ENCODE measurements at regions not wholly inside any gene's neighbourhood (a gene's known extent, or its start where the extent isn't known, plus 50 kb on each side); places are given as distances from the start of the nearest gene placed in this dataset.
"Not testable (repeated sequence)": the region's sequence is repeated elsewhere in the genome, so short reads cannot be mapped to it uniquely, and the experiment has no call there.

DNA sequence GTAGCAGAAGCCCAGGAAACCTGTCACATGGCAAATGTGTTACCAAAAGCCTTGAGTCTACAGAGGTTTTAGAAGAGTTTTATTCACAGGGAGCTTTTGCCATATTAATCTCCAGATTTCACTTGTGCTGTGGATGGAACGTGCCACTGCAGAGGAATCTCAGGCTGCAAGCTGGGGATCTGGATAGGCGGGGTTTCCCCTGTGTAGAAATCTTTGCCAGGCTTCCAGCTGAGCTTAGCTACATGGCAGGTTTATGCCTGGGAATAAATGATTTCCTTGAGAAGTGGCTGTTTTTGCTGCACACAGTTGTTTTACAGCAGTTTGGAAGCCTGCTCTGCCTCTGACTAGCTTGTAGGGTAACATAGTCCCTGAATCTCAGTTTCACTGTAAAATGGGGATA is 224.6 kb upstream of the PLPPR1 start:
- DNase-seq (no peak), ATAC-seq (ENCODE audit: low FRiP score) (no peak)
- no peaks in the 10 kb centered on the region for H3K27me3 ChIP-seq (ENCODE audit: control insufficient read depth in 1 of 2, insufficient read depth in 2 of 2, low read length in 1 of 2)
- 42 to 44% methylated on average over 2 of the region's 2 CpGs for WGBS, 2 donors
- intact Hi-C loops (cut with DNase I), result no loop called here
- no peaks in the 10 kb centered on the region for H3K36me3 ChIP-seq (ENCODE audit: control insufficient read depth in 1 of 2, insufficient read depth in 2 of 2, low read length in 1 of 2)
- H3K27ac ChIP-seq (ENCODE audit: low read depth in 1 of 2, low read length in 2 of 2), result no peak overlapping the region
- no peaks in the 10 kb centered on the region for H3K9me3 ChIP-seq (ENCODE audit: control insufficient read depth, low read length)
- no peaks in the 10 kb centered on the region for H3K4me1 ChIP-seq (ENCODE audit: control insufficient read depth in 1 of 2, insufficient read depth in 2 of 2, low read length in 2 of 2)
- no peak overlapping the region for H3K4me3 ChIP-seq (ENCODE audit: low read length in 2 of 2)

DNA sequence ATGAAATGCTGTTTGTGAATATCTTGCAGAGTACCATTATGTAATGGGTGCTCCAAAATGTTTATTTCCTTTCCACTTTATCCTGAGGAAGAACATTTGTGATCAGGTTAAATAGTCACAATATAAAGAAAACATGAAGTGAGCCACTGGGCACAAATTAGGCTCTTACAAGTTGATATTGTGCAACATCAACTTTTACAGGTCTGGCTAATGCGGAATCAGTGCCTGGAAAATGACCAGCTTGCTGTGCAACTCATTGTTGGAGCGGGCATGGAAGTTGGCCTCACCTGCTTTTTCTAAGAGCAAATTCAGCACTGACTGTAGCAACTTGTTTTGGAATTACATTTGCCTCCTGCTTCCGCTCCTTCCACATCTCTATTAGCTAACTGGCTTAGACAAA is 216.9 kb upstream of the PLPPR1 start:
- Histone ChIP-seq H3K27me3 (ENCODE audit: control insufficient read depth in 1 of 2, insufficient read depth in 2 of 2, low read length in 1 of 2) (peaks cover 0 to 2% of the 10 kb centered on the region in 2 donors), H3K4me1 (ENCODE audit: control insufficient read depth in 1 of 2, insufficient read depth in 2 of 2, low read length in 2 of 2) (no peaks in the 10 kb centered on the region), H3K9me3 (ENCODE audit: control insufficient read depth, low read length) (no peaks in the 10 kb centered on the region), H3K4me3 (ENCODE audit: low read length in 2 of 2) (no peak overlapping the region), H3K27ac (ENCODE audit: low read depth in 1 of 2, low read length in 2 of 2) (no peak overlapping the region), H3K36me3 (ENCODE audit: control insufficient read depth in 1 of 2, insufficient read depth in 2 of 2, low read length in 1 of 2) (no peaks in the 10 kb centered on the region)
- no peak for DNase-seq
- intact Hi-C loops (cut with DNase I), result no loop called here
- 82 to 91% methylated on average over 3 of the region's 3 CpGs for WGBS, 2 donors
- no peak for ATAC-seq (ENCODE audit: low FRiP score)

DNA sequence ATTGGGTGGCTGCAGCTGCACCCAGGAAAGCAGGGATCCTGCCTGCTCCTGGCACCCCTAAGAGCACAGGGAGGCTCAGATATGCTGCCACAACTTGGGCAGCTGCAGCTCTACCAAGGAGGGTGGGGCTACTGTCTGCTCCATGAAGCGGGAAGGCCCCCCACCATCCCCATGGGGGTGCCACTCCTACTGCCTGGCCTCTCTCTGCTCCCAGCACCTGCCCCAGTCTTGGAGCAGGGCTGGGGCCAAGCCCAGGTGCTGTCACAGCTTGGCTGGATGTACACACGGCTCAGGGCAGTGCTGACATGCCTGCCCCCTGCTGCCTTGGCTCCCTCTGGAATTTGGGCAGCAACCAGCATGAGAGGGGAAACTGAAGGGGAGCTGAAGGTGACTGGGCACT is 214.7 kb upstream of the PLPPR1 start:
- Histone ChIP-seq H3K27ac (ENCODE audit: low read depth in 1 of 2, low read length in 2 of 2) (no peak overlapping the region), H3K4me3 (ENCODE audit: low read length in 2 of 2) (no peak overlapping the region), H3K4me1 (ENCODE audit: control insufficient read depth in 1 of 2, insufficient read depth in 2 of 2, low read length in 2 of 2) (no peaks in the 10 kb centered on the region), H3K27me3 (ENCODE audit: control insufficient read depth in 1 of 2, insufficient read depth in 2 of 2, low read length in 1 of 2) (peaks cover 0 to 2% of the 10 kb centered on the region in 2 donors), H3K36me3 (ENCODE audit: control insufficient read depth in 1 of 2, insufficient read depth in 2 of 2, low read length in 1 of 2) (no peaks in the 10 kb centered on the region), H3K9me3 (ENCODE audit: control insufficient read depth, low read length) (no peaks in the 10 kb centered on the region)
- DNase-seq, result no peak
- intact Hi-C loops (cut with DNase I), result no loop called here
- WGBS, 2 donors, result 60 to 70% methylated on average over 2 of the region's 2 CpGs
- peak; percentile 60 for ATAC-seq (ENCODE audit: low FRiP score)

DNA sequence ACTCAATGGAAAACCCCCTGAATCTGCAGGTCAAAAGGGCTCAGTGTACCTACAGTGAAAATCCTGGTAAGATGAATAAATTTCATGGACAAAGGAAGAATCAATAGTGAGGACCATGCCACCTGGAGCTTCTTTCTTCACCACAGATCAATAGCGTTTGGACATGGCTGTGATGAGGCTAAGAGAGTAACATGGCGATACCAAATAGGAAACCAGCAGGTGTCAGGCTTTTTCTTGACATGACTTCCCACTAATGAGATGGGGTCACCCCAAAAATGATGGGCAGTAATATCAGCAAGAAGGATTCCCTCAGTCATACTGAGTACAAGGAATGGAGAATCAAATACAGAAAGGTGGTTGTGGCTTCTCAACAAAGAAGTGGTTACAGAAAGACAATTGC is 208.5 kb upstream of the PLPPR1 start:
- Histone ChIP-seq H3K27me3 (ENCODE audit: control insufficient read depth in 1 of 2, insufficient read depth in 2 of 2, low read length in 1 of 2) (no peaks in the 10 kb centered on the region), H3K4me1 (ENCODE audit: control insufficient read depth in 1 of 2, insufficient read depth in 2 of 2, low read length in 2 of 2) (no peaks in the 10 kb centered on the region), H3K27ac (ENCODE audit: low read depth in 1 of 2, low read length in 2 of 2) (no peak overlapping the region), H3K4me3 (ENCODE audit: low read length in 2 of 2) (no peak overlapping the region), H3K9me3 (ENCODE audit: control insufficient read depth, low read length) (no peaks in the 10 kb centered on the region), H3K36me3 (ENCODE audit: control insufficient read depth in 1 of 2, insufficient read depth in 2 of 2, low read length in 1 of 2) (no peaks in the 10 kb centered on the region)
- ATAC-seq (ENCODE audit: low FRiP score), result no peak
- WGBS, 2 donors, result 79 to 86% methylated on average over 2 of the region's 2 CpGs
- intact Hi-C loops (cut with DNase I), result no loop called here
- DNase-seq, result no peak

DNA sequence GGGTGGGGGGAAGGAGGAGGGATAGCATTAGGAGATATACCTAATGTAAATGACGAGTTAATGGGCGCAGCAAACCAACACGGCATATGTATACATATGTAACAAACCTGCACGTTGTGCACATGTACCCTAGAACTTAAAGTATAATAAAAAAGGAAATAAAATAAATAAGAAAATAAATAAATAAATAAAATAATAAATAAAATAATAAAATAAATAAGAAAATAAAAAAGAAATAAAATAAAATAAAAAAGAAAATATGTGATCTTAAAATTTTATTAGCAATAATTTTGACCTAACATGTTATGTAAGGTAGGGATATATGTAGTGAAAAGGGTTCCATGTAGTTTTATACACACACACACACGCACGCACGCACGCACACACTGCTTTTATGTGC is 195.5 kb upstream of the PLPPR1 start:
- ATAC-seq (ENCODE audit: low FRiP score); H3K27me3 ChIP-seq (ENCODE audit: control insufficient read depth in 1 of 2, insufficient read depth in 2 of 2, low read length in 1 of 2); intact Hi-C loops (cut with DNase I); H3K9me3 ChIP-seq (ENCODE audit: control insufficient read depth, low read length); H3K27ac ChIP-seq (ENCODE audit: low read depth in 1 of 2, low read length in 2 of 2); DNase-seq; H3K4me1 ChIP-seq (ENCODE audit: control insufficient read depth in 1 of 2, insufficient read depth in 2 of 2, low read length in 2 of 2); H3K4me3 ChIP-seq (ENCODE audit: low read length in 2 of 2); H3K36me3 ChIP-seq (ENCODE audit: control insufficient read depth in 1 of 2, insufficient read depth in 2 of 2, low read length in 1 of 2): not testable (repeated sequence)
- 87 to 90% methylated on average over 8 of the region's 8 CpGs for WGBS, 2 donors

DNA sequence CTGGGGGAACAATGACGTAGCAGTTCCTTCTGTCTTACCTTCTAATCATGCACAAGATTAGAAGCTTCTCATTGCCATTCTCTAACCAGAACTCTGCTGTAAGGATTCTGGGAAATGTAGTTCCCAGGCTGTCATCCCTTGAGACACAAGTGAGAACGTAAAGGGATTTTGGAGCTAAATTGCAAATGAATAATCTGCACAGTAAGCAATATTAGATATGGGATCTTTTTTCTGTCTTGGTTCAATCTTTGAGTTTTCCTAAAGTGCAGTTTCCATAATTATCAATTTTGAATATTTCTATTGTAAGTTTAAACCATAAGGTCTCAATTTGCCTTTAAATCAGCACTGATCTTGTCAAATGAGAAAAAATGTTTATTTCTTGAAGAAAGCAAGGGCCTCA is 189.7 kb upstream of the PLPPR1 start:
- intact Hi-C loops (cut with DNase I), result no loop called here
- WGBS, 2 donors, result 43% methylated on average over 2 of the region's 2 CpGs
- no peaks in the 10 kb centered on the region for H3K4me1 ChIP-seq (ENCODE audit: control insufficient read depth in 1 of 2, insufficient read depth in 2 of 2, low read length in 2 of 2)
- H3K27me3 ChIP-seq (ENCODE audit: control insufficient read depth in 1 of 2, insufficient read depth in 2 of 2, low read length in 1 of 2), result no peaks in the 10 kb centered on the region
- no peaks in the 10 kb centered on the region for H3K36me3 ChIP-seq (ENCODE audit: control insufficient read depth in 1 of 2, insufficient read depth in 2 of 2, low read length in 1 of 2)
- no peak for DNase-seq
- no peak overlapping the region for H3K4me3 ChIP-seq (ENCODE audit: low read length in 2 of 2)
- ATAC-seq (ENCODE audit: low FRiP score), result no peak
- H3K27ac ChIP-seq (ENCODE audit: low read depth in 1 of 2, low read length in 2 of 2), result no peak overlapping the region
- H3K9me3 ChIP-seq (ENCODE audit: control insufficient read depth, low read length), result no peaks in the 10 kb centered on the region

DNA sequence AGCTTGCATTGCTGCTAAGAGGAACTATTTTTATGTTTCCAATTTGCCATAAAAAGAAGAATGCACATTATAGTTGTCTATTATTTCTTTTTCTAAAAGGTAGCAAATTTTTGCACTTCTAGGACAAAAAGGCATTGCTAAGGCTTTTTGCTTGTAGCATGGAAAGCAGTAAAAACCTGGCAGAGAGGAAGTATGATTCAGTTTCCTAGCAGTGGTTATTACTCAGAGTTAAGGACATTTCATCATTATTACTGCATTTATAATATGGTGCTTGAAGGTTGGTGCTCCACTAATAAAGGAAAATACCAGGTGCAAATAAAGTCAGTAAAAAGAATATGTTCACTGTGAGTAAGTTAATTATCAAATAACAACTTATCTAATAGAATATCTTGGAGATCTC is 179.8 kb upstream of the PLPPR1 start:
- DNase-seq, result no peak
- H3K4me1 ChIP-seq (ENCODE audit: control insufficient read depth in 1 of 2, insufficient read depth in 2 of 2, low read length in 2 of 2), result no peaks in the 10 kb centered on the region
- H3K4me3 ChIP-seq (ENCODE audit: low read length in 2 of 2), result no peak overlapping the region
- no peaks in the 10 kb centered on the region for H3K27me3 ChIP-seq (ENCODE audit: control insufficient read depth in 1 of 2, insufficient read depth in 2 of 2, low read length in 1 of 2)
- ATAC-seq (ENCODE audit: low FRiP score), result no peak
- intact Hi-C loops (cut with DNase I), result no loop called here
- no peak overlapping the region for H3K27ac ChIP-seq (ENCODE audit: low read depth in 1 of 2, low read length in 2 of 2)
- no peaks in the 10 kb centered on the region for H3K9me3 ChIP-seq (ENCODE audit: control insufficient read depth, low read length)
- no peaks in the 10 kb centered on the region for H3K36me3 ChIP-seq (ENCODE audit: control insufficient read depth in 1 of 2, insufficient read depth in 2 of 2, low read length in 1 of 2)

DNA sequence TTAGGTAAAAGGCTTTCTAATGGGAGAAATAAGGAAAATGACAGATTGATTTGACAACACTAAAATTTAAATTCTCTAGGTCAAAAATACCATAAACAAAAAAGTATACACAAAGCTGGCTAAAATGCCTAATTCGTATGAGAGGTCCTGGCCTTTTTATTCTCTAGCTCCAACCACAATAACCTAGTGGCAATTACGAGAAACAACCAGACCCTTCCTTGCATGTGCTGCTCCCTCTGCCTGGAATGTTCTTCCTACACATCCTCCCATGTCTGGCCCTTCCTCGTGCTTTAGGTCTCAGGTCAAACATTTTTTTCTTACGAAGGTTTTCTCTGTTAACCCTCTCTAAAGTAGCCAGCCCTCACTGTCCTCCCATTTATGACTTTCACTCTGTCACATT is 176.4 kb upstream of the PLPPR1 start:
- no peak for ATAC-seq (ENCODE audit: low FRiP score)
- no peak overlapping the region for H3K4me3 ChIP-seq (ENCODE audit: low read length in 2 of 2)
- no peaks in the 10 kb centered on the region for H3K27me3 ChIP-seq (ENCODE audit: control insufficient read depth in 1 of 2, insufficient read depth in 2 of 2, low read length in 1 of 2)
- WGBS, 2 donors, result 18 to 22% methylated on average over 4 of the region's 4 CpGs
- intact Hi-C loops (cut with DNase I), result no loop called here
- no peaks in the 10 kb centered on the region for H3K4me1 ChIP-seq (ENCODE audit: control insufficient read depth in 1 of 2, insufficient read depth in 2 of 2, low read length in 2 of 2)
- no peak overlapping the region for H3K27ac ChIP-seq (ENCODE audit: low read depth in 1 of 2, low read length in 2 of 2)
- H3K9me3 ChIP-seq (ENCODE audit: control insufficient read depth, low read length), result no peaks in the 10 kb centered on the region
- DNase-seq, result no peak
- H3K36me3 ChIP-seq (ENCODE audit: control insufficient read depth in 1 of 2, insufficient read depth in 2 of 2, low read length in 1 of 2), result no peaks in the 10 kb centered on the region

DNA sequence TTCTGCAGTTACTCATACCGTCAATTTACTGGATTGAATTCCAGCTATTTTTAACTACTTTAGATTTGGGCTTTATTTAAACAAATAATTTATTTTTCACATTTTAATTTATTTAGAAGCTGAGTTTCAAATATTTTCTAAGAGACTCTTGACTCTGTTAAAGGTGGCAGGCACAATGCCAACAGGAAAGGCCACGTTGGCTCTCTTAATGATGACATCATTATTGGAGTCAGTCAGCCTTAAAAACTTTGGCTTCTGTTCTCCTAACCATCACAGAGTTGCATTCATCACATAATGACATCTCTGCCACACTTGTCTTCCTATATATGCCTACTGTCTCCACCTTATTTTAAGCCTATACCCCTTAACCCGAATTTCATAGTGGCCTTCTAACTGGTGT is 172.3 kb upstream of the PLPPR1 start:
- Histone ChIP-seq H3K27me3 (ENCODE audit: control insufficient read depth in 1 of 2, insufficient read depth in 2 of 2, low read length in 1 of 2) (no peaks in the 10 kb centered on the region), H3K4me1 (ENCODE audit: control insufficient read depth in 1 of 2, insufficient read depth in 2 of 2, low read length in 2 of 2) (no peaks in the 10 kb centered on the region), H3K27ac (ENCODE audit: low read depth in 1 of 2, low read length in 2 of 2) (no peak overlapping the region), H3K9me3 (ENCODE audit: control insufficient read depth, low read length) (peaks cover 2% of the 10 kb centered on the region), H3K4me3 (ENCODE audit: low read length in 2 of 2) (no peak overlapping the region), H3K36me3 (ENCODE audit: control insufficient read depth in 1 of 2, insufficient read depth in 2 of 2, low read length in 1 of 2) (no peaks in the 10 kb centered on the region)
- DNase-seq, result no peak
- intact Hi-C loops (cut with DNase I), result no loop called here
- ATAC-seq (ENCODE audit: low FRiP score), result no peak
- WGBS, 2 donors, result 31 to 32% methylated on average over 3 of the region's 3 CpGs
